Activated T-helper 9 cell treated with anti-CD3 and anti-CD28 coated beads, Interleukin-2, amount 50 U/mL, for 16 hours (primary cell): ENCODE measurements at regions not wholly inside any gene's neighbourhood (a gene's known extent, or its start where the extent isn't known, plus 50 kb on each side); places are given as distances from the start of the nearest gene placed in this dataset.
"Not testable (repeated sequence)": the region's sequence is repeated elsewhere in the genome, so short reads cannot be mapped to it uniquely, and the experiment has no call there.

Source experiments
- DNase-seq: peaks from one replicate; pipeline ENCODE4 v3.0.0-alpha.2; 2020; ENCODE audit warnings: low read depth

- no peak for DNase-seq
Observed at GRCh38 chr12:34304001-34304400, 281.7 kb downstream of the ALG10 start.

GRCh38 chr12:34304546-34304945 lies 282.2 kb downstream of the ALG10 start:
- DNase-seq = no peak

GRCh38 chr12:34305176-34305575 lies 282.9 kb downstream of the ALG10 start:
- no peak for DNase-seq

GRCh38 chr12:34306133-34306830 lies 284.0 kb downstream of the ALG10 start:
- no peak for DNase-seq

GRCh38 chr12:34309806-34310804 lies 287.8 kb downstream of the ALG10 start:
- not testable (repeated sequence) for DNase-seq

GRCh38 chr12:34311337-34311736 lies 289.0 kb downstream of the ALG10 start:
- no peak for DNase-seq

GRCh38 chr12:34327671-34328070 lies 305.4 kb downstream of the ALG10 start:
- no peak for DNase-seq

- no peak for DNase-seq
Observed at GRCh38 chr12:34333337-34333736, 311.0 kb downstream of the ALG10 start.

GRCh38 chr12:34334538-34334937 lies 312.2 kb downstream of the ALG10 start:
- no peak for DNase-seq

GRCh38 chr12:34334953-34335743 lies 312.9 kb downstream of the ALG10 start:
- DNase-seq = no peak

GRCh38 chr12:34335819-34336262 lies 313.5 kb downstream of the ALG10 start:
- no peak for DNase-seq

GRCh38 chr12:34336619-34337465 lies 314.5 kb downstream of the ALG10 start:
- no peak for DNase-seq

GRCh38 chr12:34338751-34339150 lies 316.5 kb downstream of the ALG10 start:
- DNase-seq = no peak

- no peak for DNase-seq
Observed at GRCh38 chr12:34339922-34340321, 317.6 kb downstream of the ALG10 start.

- no peak for DNase-seq
Observed at GRCh38 chr12:34340534-34341361, 318.5 kb downstream of the ALG10 start.

GRCh38 chr12:34341362-34341733 lies 319.1 kb downstream of the ALG10 start:
- no peak for DNase-seq

GRCh38 chr12:34342048-34342447 lies 319.8 kb downstream of the ALG10 start:
- DNase-seq = no peak

- DNase-seq = no peak
Observed at GRCh38 chr12:34343345-34343744, 321.0 kb downstream of the ALG10 start.

- no peak for DNase-seq
Observed at GRCh38 chr12:34343766-34344165, 321.5 kb downstream of the ALG10 start.

GRCh38 chr12:34344851-34345522 lies 322.7 kb downstream of the ALG10 start:
- DNase-seq = no peak
